Stimulated activated CD4-positive, alpha-beta T cell treated with anti-CD3 and anti-CD28 coated beads, Interleukin-2, amount 100 ng/mL, for 24 hours (primary cell): ENCODE measurements at regions not wholly inside any gene's neighbourhood (a gene's known extent, or its start where the extent isn't known, plus 50 kb on each side); places are given as distances from the start of the nearest gene placed in this dataset.

ENCODE experiments used
- DNase-seq, 2 donors: peaks; one replicate each; pipeline ENCODE4 v3.0.0-alpha.2; 2020

DNA sequence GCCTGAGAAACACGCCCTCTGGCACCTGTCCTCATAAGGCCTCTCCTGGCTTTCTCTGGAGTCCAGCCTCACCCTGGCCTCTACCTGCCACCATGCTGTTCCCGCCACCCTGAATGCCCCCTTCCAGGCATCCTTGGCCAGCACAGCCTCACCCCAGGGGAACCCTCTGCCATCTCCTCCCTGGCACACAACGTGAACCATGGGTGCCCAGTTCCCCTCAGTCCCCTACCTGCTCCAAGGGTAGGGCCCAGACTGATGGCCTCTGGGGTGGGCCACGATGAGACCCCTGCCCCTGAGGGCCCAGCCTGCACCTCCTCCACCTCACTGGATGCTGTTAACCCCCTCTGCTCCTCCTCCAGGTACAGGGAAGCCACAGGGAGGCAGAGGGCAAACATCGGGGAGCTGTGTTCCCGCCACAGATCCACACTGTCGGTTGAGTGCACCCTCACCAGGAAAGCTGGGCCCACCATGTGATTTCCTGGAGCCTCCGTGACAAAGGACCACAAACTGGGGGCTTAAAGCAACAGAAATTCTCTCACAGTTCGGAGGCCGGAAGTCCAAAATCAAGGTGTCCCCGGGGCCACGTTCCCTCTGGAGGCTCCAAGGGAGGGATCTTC is 169.6 kb downstream of the BRD1 start:
- no peak for DNase-seq

DNA sequence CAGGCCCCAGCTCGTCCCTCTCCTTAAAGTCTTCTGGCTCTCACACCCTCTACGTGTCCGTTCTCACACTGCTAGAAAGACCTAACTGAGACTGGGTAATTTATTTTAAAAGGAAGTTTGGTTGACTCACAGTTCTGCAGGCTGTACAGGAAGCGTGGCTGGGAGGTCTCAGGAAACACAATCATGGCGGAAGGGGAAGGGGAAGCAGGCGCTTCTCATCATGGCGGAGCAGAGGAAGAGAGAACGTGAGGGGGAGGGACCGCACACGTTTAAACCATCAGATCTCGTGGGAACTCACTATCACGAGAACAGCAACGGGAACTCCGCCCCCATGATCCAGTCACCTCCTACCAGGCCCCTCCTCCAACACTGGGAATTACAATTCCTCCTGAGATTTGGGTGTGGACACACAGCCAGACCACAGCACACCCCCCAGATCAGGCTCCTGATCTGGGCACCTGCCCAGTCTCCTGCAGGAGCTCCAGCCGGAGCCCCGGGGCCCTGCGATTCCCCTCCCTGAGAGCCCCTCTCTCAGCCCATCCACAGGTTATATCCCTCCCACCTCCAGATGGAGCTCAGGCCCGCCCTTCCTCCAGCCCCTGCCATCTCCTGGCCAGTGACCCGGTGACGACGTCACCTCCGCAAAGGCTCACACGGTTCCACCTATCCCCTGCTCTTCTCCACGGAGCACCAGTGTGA is 170.2 kb downstream of the BRD1 start:
- DNase-seq = peak; percentile 76 to 83

DNA sequence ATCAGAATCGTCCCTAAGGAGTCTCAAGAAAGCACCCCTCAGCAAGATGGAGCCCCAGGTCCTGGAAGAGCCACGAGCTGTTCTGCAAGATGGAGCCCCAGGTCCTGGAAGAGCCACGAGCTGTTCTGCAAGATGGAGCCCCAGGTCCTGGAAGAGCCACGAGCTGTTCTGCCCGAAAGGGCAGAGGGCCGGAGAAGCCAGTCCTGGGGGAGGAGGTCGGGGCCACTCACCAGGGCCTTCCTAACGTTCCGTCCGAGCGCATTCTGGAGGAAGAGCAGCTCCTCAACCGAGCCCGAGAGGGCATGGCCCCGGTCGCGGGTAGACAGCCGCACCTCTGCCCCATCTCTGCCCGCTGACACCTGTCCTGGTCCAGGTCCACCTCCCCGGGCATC is 170.8 kb downstream of the BRD1 start:
- peak; percentile 37 to 59 for DNase-seq

DNA sequence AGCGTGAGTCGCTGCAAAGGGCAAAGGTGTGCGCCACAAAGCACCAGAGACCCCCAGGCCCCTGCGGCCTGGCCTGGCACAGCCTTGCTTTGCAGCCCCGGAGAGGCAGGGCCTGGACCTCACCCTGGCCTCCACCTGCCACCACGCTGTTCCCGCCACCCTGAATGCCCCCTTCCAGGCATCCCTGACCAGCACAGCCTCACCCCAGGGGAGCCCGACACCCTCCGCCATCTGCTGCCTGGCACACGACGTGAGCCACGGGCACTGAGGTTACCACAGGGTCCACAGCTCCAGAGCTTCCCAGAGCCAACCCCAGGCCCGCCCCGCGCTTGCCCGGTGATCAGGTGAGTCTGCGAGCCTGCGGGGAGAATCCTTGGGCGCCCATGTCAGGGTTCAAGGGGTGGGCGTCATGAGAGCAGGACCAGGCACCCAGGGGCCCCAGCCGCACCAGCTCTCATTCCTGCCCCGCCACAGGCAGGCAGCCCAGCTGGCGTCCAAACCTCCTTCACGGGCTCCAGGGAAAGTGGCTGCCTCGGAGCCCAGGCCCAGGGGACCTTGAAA is 171.3 kb downstream of the BRD1 start:
- no peak for DNase-seq

DNA sequence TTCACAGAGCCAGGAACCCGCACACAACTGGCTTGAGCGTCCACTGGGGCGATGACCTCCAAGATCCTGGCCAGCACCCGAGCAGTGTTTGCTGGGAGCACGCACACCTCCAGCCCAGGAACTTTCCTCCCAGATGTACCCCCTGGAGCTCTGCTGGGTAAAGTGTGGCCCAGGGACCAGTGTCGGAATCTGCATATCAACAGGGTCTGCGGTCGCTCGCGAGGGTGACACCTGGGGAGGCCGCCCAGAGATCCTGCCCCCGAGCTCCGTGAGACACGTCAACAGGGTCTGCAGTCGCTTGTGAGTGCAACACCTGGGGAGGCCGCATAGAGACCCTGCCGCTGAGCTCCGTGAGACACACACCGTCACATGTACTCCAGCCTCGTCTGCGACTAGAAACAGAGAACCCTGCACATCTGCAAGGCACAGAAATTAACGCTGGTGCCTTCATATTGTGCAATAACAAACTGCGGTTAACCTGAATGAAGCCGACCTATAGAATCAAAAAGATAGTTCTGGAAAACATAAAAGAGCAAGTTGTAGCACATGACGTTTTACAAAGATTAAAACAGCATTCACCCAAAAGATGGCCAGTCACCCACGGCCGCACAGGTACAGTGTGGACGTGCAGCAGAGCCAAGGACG is 172.4 kb downstream of the BRD1 start:
- DNase-seq = no peak

DNA sequence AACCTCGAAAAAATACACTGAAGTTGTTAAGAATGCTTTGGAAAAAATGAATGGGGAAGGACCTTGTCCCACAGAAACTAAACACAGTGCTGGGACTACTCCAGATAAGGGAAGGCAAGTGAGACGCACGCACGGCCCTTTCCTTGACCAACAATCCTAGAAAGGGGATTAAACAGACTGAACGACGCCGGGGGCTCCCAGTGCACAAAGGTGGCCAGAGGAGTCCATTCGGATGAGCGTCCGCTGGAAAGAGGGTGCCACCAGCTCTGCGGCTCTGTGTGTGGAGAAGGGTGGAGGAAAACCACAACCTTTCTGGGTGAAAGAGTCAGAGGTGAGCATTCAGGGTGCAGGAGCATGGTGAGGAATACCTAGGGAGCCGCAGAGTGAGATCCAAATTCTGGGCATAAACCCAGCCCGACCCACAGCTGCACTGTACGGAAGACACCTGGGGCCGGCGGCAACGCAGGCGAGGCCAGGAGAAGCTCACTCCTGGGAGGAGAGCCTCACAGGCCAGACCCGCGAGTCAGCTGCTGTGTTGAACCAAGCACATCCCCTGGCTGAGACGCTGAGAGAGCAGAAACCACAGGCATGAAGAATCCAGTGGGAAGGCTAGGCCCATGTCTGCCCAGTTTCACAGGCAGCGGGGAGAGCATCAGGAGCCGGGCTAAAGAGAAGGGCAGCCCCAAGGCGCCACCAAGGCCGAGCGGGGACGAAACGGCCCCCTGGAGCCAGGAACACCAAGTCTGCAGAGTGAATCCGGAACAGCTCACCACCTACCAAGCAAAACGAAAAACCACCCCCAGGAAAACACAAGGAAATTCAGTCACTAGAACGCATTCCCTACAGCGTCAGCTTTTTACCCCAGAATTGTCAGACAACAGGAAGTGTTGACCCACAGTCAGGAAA is 177.1 kb downstream of the BRD1 start:
- DNase-seq = no peak

DNA sequence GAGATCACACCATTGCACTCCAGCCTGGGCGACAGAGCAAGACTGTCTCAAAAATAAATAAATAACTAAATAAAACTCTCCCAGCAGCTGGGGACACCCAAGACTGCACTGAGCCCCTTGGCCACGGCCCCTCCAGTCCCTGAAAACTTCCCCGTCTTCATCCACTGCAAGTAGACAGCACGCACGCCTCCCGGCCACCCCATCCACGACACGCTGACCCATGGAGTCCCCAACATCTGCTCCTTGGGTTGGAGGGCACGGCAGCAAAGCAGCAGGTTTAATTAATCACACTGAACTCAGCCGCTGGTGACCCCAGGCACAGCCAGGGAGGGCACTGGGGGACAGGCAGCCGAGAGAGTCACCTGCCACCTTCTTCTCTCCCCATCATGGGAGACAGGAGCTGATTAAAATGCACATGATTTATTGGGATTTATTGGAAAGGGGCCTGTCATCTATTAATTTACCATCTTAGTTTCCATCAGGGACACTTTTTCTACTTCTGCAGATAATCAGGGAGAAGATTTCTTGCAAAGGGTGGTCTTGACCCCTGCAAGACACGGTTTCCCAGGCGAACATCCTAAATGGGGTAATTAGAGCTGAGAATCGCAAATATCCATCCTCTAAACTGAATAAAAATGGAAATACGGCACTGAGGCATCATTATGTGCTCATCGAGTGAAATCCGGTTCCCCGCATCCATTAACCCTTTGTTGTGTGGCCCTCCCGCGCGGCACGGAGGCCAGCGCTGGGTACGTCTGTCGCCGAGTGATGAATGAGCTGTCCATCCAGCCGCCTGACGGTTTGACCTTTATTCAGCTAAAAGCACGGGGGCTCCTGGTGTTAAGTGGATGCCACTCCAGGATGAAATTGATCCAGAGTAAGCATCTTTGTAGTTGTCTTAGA is 178.3 kb downstream of the BRD1 start:
- no peak for DNase-seq

DNA sequence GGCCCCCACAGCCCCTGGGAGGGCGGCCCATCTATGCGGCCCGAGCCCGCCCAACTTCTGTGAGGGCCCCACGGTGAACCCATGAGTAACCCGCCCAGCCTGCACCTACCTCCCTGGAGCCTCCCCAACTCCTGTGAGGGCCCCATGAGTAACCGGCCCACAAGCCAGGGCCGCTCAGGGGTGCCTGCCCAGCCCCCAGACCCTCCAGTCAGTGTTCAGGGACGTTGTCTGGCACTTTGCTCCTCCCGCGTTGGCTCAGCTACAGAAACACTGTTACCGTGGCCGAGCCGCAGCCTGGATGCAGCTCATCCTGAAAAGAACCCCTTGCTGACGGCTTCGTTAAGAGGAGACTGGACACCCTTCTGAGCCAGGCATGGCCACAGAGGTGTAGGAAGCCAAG is 179.6 kb downstream of the BRD1 start:
- no peak for DNase-seq

DNA sequence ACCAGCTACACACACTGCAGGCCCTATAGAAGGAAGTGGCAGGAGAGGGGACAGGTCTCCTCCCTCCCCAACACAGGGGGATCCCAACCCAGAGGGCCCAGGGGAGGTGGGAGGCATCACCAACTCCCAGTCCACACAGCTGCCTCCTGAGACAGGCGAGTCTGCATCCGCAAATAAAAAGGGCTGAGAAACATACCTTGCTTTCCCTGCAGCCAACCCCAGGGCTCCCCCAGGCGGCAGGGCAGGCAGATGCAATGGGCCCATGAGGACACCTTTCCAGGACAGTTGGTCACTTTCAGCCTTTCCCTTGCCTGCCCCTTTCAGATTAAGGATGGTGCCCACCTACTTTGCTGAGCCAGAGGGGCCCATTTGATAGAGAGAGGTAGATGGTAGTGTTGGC is 180.0 kb downstream of the BRD1 start:
- DNase-seq = no peak

DNA sequence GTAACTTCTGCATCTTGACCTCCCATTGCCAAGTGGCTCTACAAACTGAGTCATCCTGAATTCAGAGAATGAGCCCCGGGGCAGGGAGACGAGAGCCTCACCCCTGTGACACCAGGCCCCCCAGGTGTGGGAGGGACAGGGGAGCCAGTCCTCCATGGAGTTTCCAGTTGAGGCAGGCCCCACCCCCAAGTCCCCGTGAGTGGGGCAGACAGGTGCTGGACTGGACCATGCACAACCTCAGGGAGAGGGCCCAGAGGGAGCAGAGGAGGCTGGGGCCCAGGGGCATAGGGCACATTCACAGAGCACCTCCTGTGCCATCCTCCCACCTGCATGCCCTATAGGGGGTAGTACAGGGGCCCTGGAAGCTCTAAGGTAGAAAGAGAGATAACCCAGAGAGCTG is 180.8 kb downstream of the BRD1 start:
- DNase-seq = no peak

DNA sequence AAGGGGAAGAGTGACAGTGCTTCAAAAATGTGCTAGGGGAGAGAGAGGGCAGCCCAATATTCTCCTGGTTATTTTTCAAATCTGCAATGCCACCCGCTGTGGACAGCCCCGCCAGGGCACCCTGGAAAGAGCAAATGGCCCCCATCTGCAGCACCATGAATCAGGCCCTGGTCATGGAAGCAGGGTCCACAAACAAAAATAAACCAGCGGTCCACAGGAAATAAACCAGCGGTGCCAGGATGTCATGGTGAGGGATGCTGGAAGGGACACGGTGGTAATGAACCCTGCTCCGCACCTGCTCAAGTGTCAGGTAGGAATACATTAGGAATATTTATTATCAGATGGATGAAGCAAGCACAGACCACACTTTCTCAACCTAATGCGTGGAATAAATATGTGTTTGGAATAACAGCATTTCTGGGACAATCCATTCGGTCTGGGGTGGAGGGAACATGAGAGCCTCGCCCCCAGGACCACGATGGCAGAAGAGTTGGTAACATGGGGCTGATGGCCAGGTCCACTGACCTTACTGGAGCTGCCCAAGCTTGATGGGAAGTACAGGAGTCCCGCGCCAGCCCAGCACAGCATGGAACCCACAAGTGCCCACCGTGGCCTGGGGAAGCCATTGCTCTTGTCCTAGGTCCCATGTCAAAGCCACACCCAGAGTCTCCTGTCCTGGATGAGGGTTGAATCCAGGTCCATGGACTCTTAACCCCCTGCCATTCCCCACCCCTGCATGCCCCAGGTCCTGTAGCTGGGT is 181.7 kb downstream of the BRD1 start:
- no peak for DNase-seq

DNA sequence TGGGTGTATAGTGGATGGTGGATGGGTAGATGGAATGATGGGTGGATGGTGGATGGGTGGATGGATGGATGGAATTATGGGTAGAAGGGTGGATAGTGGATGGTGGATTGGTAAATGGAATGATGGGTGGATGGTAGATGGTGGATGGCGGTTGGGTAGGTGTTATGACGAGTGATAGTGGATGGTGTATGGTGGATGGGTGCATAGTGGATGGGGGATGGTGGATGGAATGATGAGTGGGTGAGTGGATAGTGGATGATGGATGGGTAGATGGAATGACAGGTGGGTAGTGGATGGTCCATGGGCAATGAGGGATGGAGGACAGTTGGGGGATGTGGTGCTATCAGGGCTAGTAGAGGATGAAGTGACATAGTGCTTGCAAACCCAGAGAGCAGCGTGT is 182.4 kb downstream of the BRD1 start:
- DNase-seq = no peak

DNA sequence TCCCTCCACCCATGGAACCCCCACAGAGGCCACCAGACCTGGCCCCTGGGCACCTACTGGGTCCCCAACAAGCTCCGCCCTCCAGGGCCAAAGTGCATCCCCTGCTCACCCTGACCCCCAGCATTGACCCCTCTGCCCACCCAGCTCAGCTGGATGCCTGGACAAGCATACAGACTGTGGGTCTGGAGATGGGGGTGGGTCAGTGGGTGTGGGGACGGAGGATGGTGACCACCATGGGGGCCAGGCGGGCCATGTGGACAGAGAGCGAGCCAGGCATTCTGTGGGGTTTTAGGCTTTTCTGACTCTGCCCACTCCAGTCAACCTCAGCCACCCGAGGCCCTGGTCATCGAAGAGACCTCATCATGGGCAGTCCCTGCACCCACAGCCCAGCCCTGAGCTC is 183.7 kb downstream of the BRD1 start:
- DNase-seq = no peak

DNA sequence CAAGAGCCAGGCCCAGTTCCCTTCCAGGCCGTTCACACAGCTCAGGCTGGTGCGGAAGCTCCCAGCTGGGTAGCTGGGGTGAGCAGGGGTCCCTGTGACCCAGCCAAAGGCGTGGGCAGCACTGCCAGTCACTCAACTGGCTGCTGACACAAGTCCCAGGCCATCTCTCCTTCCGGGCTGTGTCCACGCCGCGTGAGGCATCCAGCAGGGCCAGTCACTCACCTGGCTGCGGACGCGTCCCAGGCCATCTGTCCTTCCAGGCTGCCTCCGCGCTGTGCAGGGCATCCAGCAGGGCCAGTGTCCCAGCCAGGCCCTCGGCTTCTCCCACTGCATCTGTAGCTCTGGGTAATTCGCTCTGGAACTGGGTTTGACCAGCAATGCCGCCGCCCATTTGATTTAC is 184.2 kb downstream of the BRD1 start:
- DNase-seq = no peak

DNA sequence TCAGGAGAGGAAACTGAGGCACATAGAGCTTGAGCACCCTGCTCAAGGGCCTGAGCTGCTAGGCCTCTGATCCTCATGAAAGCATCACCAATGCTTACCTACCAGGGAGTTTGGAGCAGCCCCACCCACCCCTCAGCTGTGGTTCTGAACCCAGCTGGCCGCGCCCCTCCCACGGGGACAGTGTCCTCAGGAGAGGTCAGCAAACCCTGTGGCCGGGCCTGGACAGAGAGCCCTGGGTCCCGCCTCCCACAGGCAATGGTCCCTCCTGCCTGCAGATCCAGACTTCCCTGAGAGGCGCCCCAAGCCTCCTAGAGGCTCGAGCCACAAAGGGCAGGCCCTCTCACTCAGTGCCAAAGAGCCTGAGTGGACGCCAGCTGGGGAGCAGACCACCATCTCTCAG is 184.9 kb downstream of the BRD1 start:
- no peak for DNase-seq

DNA sequence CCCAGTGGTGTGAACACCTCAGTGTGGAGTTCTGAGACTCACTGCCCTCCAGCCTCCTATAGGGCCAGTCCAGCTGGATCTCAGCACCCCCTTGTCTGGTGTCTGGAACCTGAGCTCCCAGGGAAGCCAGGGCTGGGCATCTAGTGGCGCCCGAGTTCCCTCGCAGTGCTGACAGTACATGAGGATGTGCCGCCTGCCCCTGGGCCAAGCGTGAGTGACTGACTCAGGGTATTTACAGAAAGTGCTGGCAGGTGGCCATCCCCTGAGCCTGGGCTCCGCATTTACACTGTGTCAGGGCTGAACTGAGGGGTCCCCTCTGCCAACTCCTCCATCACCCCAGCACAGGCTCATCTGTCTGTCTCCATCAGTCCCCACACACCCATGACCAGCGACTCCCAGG is 185.3 kb downstream of the BRD1 start:
- no peak for DNase-seq

DNA sequence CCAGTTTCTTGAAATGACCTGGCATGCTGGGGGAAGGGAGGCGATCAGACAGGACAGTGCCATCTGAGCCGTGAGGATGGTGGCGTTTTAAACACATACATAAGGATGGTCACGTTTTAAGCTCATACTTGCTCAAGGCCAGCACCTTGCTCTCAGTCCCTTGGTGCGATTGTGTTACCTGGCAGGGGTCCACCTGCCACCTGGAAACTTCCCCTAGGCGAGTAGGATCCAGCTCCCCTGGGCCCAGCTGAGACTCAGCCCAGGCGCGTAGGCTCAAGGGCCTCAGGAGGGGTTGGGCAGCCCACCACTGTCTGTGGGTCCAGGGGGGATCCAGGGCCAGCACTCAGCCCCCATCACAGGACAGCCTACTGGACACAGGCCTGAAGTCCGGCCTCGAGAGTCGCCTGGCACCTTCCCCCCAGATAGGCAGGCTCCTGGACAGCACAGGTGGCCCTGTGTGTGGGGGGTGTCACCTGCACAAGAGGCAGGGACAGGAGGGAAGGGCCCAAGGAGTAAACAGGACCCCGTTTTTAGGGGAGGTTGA is 185.8 kb downstream of the BRD1 start:
- DNase-seq = no peak

DNA sequence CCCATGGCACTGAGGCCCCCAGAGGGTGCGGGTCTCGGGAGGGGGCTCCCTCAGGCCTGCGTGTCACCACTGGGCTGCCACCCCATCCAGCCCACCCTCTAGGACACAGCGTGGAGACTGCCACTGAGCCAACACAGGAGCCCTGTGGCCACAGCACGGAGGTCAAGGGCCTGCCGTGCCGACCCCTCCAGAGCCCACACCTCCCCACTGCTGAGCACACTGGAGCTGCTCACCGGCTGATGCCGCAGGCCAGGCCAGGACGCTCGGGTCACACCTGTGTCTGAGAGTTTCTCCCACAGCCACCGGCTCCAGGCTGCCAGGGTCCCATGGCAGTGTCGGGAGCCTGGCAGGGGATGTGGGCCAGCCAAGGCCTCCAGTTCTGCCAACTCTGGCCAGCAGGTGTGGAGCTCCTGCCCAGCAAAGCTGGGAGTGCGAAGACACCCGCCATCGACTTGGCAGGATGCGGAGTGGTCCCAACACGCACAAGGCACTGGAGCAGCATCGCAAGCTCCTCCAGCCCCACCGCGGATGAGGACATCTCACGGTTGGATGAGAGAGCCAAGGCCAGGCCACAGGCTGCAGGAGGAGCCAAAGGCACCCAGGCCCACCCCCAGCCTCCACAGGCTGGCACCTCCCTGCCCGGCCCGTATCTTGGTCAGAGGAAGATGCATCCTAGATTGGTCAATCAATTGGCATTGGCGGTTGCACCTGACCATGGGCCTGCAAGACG is 187.1 kb downstream of the BRD1 start:
- no peak for DNase-seq

DNA sequence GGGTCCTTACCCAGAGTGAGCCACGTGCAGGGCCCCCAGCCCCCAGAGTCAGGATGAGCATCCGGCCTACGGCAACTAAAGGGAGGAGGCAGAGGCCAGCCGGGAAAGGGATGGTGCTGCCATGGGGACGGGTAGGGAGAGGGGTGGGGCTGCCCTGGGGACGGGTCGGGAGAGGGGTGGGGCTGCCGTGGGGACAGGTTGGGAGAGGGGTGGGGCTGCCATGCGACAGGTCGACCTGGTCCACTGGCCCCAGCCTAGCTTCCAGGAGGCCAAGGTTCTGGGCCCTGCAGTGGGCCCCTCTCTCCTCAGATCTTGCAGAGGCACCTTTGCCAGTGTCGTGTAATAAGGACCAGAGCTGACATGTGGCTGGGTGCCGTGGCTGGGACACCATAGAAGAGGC is 187.7 kb downstream of the BRD1 start:
- no peak for DNase-seq

DNA sequence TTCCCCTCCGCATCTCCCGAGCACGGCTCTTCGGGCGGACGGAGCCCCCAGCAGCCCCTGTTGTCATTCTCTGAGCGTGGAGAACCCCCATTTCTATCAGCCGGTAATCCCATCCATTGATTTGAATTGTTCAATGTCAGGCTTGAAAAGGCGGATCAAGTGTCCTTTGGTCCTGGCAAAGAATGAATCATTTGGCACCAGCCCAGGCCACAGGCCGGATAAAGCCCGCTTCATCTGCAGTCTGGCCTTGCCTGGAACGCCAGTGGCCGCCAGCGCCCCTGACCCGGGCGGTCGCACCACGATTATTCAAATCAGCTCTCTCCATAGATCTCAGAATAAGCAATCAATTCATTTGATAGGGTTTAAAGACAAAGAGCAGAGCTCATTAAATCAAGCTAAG is 188.9 kb downstream of the BRD1 start:
- DNase-seq = no peak
